ENCODE measurements at regions not wholly inside any gene's neighbourhood (a gene's known extent, or its start where the extent isn't known, plus 50 kb on each side); places are given as distances from the start of the nearest gene placed in this dataset.

DNA sequence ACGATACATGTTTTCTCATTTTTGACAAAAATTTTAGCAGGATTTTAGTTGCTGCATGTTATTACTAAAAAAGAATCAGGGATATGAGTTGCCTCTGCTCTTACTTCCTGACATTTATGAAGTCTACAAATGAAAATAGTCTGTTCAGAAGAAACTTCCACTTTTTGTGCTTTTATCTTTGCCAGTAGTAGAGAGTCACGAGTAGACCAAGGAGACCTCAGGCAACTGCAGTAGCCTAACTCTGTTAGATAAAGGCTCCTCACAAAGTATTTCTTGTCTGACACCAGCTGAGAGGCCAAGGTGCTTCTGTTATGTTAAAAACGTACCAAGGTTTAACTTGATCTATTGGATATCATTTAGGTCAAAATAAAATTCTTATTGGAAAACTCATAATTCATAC, 333.9 kb downstream of the NR2F1-AS1 start:
- no peak overlapping the region for H3K4me3 Mint-ChIP-seq (ENCODE audit: low read depth)

GRCh38 chr5:93246090-93246855, 334.7 kb downstream of the NR2F1-AS1 start:
- no peaks in the 10 kb centered on the region for H3K27me3 Mint-ChIP-seq
- DNase-seq (ENCODE audit: low spot score, unreplicated experiment), result no peak
- no peaks in the 10 kb centered on the region for H3K36me3 Mint-ChIP-seq (ENCODE audit: insufficient read depth)
- peaks cover 25% of the 10 kb centered on the region for H3K4me1 Mint-ChIP-seq (ENCODE audit: low read depth)
- TF ChIP-seq, protein P1, sequence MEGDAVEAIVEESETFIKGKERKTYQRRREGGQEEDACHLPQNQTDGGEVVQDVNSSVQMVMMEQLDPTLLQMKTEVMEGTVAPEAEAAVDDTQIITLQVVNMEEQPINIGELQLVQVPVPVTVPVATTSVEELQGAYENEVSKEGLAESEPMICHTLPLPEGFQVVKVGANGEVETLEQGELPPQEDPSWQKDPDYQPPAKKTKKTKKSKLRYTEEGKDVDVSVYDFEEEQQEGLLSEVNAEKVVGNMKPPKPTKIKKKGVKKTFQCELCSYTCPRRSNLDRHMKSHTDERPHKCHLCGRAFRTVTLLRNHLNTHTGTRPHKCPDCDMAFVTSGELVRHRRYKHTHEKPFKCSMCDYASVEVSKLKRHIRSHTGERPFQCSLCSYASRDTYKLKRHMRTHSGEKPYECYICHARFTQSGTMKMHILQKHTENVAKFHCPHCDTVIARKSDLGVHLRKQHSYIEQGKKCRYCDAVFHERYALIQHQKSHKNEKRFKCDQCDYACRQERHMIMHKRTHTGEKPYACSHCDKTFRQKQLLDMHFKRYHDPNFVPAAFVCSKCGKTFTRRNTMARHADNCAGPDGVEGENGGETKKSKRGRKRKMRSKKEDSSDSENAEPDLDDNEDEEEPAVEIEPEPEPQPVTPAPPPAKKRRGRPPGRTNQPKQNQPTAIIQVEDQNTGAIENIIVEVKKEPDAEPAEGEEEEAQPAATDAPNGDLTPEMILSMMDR (IDR thresholded peaks at IDR 0.05; ENCODE audit: unreplicated experiment), result no peak
- no peaks in the 10 kb centered on the region for H3K9me3 Mint-ChIP-seq (ENCODE audit: low read depth)
- no peak overlapping the region for H3K4me3 Mint-ChIP-seq (ENCODE audit: low read depth)
- H3K27ac Mint-ChIP-seq, result no peak overlapping the region

More for the DNA sequence above, 333.9 kb downstream of the NR2F1-AS1 start:
- H3K27me3 Mint-ChIP-seq, result no peaks in the 10 kb centered on the region
- TF ChIP-seq, protein P1 (IDR thresholded peaks at IDR 0.05; ENCODE audit: unreplicated experiment), result no peak
- no peaks in the 10 kb centered on the region for H3K36me3 Mint-ChIP-seq (ENCODE audit: insufficient read depth)
- no peak for DNase-seq (ENCODE audit: low spot score, unreplicated experiment)
- no peaks in the 10 kb centered on the region for H3K9me3 Mint-ChIP-seq (ENCODE audit: low read depth)
- no peak overlapping the region for H3K27ac Mint-ChIP-seq
- peaks cover 25% of the 10 kb centered on the region for H3K4me1 Mint-ChIP-seq (ENCODE audit: low read depth)

- Mint-ChIP-seq H3K4me1 (ENCODE audit: low read depth) (peaks cover 25% of the 10 kb centered on the region), H3K9me3 (ENCODE audit: low read depth) (no peaks in the 10 kb centered on the region), H3K4me3 (ENCODE audit: low read depth) (no peak overlapping the region), H3K27ac (no peak overlapping the region), H3K27me3 (no peaks in the 10 kb centered on the region), H3K36me3 (ENCODE audit: insufficient read depth) (no peaks in the 10 kb centered on the region)
- TF ChIP-seq, protein P1 (IDR thresholded peaks at IDR 0.05; ENCODE audit: unreplicated experiment), result no peak
- no peak for DNase-seq (ENCODE audit: low spot score, unreplicated experiment)
Measured at GRCh38 chr5:93245226-93245625, 335.8 kb downstream of the NR2F1-AS1 start.

GRCh38 chr5:93243481-93243880, 337.5 kb downstream of the NR2F1-AS1 start:
- Mint-ChIP-seq H3K36me3 (ENCODE audit: insufficient read depth) (no peaks in the 10 kb centered on the region), H3K4me1 (ENCODE audit: low read depth) (peaks cover 25% of the 10 kb centered on the region), H3K9me3 (ENCODE audit: low read depth) (no peaks in the 10 kb centered on the region), H3K4me3 (ENCODE audit: low read depth) (no peak overlapping the region), H3K27ac (no peak overlapping the region), H3K27me3 (no peaks in the 10 kb centered on the region)
- no peak for DNase-seq (ENCODE audit: low spot score, unreplicated experiment)
- TF ChIP-seq, protein P1 (IDR thresholded peaks at IDR 0.05; ENCODE audit: unreplicated experiment), result no peak

- Mint-ChIP-seq H3K27me3 (no peaks in the 10 kb centered on the region), H3K4me1 (ENCODE audit: low read depth) (peaks cover 12% of the 10 kb centered on the region), H3K9me3 (ENCODE audit: low read depth) (no peaks in the 10 kb centered on the region), H3K27ac (no peak overlapping the region), H3K4me3 (ENCODE audit: low read depth) (no peak overlapping the region), H3K36me3 (ENCODE audit: insufficient read depth) (no peaks in the 10 kb centered on the region)
- TF ChIP-seq, protein P1 (IDR thresholded peaks at IDR 0.05; ENCODE audit: unreplicated experiment), result no peak
- DNase-seq (ENCODE audit: low spot score, unreplicated experiment), result no peak
Measured at GRCh38 chr5:93240228-93240834, 340.7 kb downstream of the NR2F1-AS1 start.
